ENCODE measurements at regions not wholly inside any gene's neighbourhood (a gene's known extent, or its start where the extent isn't known, plus 50 kb on each side); places are given as distances from the start of the nearest gene placed in this dataset.

- TF ChIP-seq MYC (IDR thresholded peaks at IDR 0.05; ENCODE audit: low read depth, low read length) (no peak), POLR2A (IDR thresholded peaks at IDR 0.05; ENCODE audit: low read depth, low read length) (no peak), CTCF (IDR thresholded peaks at IDR 0.05; ENCODE audit: extremely low read depth in 1 of 2, insufficient read depth in 1 of 2, low read depth in 1 of 2, low read length in 2 of 2) (no peak), POLR2AphosphoS5 (IDR thresholded peaks at IDR 0.05; ENCODE audit: insufficient read depth, low read depth, low read length) (no peak), EZH2 (IDR thresholded peaks at IDR 0.05; ENCODE audit: borderline replicate concordance, low read depth, low read length, severe bottlenecking) (no peak), JUN (IDR thresholded peaks at IDR 0.05; ENCODE audit: borderline replicate concordance, insufficient read depth, insufficient read length, low read depth) (no peak), MAX (IDR thresholded peaks at IDR 0.05; ENCODE audit: insufficient read depth, insufficient read length) (no peak)
These were observed 341.5 kb upstream of the ST8SIA4 start for GRCh38 chr5:101244621-101245020.
